GM13976 (cell line): ENCODE measurements at regions not wholly inside any gene's neighbourhood (a gene's known extent, or its start where the extent isn't known, plus 50 kb on each side); places are given as distances from the start of the nearest gene placed in this dataset.
A peak's percentile ranks its signal among the peaks of the same experiment; 100 is the strongest.

ENCODE experiments used
- DNase-seq: peaks from one replicate; pipeline ENCODE4 v3.0.0; 2012; ENCODE audit warnings: low spot score
- in situ Hi-C: fragments of 300-500 bp; cut with MboI; formaldehyde crosslinking; loops from one replicate; pipeline ENCODE4 v1.12.0; 2022; ENCODE audit warnings: low sequenced_read_pairs, mixed read lengths, inconsistent platforms; ENCODE audit not compliant: unreplicated experiment
- TF ChIP-seq, protein P1 (sequence below): IDR thresholded peaks from 2 replicates; pipeline ENCODE4 v1.5.1; 2012; ENCODE audit warnings: borderline replicate concordance, mild to moderate bottlenecking; ENCODE audit not compliant: insufficient read depth; ENCODE audit errors: extremely low read depth, missing control alignments, control extremely low read depth

DNA sequence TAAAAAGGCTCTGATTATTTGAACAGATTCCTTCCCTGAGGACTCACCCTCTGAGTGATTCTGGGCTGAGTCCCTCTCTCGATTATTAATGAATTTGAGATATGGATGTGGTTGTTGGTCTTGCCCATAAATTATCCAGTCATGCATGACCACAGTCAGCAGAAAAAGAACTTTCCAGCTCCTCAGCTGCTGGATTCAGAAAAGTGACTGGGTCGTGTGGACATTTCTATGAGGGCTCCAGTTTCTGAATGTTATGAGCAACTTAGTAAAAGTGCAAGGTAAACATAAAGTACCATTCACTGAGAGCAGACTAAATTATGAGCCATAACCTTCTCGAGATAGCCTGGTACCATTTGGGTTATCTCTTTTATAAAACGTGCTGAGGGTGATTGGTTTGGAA lies 100.1 kb upstream of the CLDN10 start:
- no peak for DNase-seq
- TF ChIP-seq, protein P1, sequence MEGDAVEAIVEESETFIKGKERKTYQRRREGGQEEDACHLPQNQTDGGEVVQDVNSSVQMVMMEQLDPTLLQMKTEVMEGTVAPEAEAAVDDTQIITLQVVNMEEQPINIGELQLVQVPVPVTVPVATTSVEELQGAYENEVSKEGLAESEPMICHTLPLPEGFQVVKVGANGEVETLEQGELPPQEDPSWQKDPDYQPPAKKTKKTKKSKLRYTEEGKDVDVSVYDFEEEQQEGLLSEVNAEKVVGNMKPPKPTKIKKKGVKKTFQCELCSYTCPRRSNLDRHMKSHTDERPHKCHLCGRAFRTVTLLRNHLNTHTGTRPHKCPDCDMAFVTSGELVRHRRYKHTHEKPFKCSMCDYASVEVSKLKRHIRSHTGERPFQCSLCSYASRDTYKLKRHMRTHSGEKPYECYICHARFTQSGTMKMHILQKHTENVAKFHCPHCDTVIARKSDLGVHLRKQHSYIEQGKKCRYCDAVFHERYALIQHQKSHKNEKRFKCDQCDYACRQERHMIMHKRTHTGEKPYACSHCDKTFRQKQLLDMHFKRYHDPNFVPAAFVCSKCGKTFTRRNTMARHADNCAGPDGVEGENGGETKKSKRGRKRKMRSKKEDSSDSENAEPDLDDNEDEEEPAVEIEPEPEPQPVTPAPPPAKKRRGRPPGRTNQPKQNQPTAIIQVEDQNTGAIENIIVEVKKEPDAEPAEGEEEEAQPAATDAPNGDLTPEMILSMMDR = no peak
- in situ Hi-C loops = no loop called here

DNA sequence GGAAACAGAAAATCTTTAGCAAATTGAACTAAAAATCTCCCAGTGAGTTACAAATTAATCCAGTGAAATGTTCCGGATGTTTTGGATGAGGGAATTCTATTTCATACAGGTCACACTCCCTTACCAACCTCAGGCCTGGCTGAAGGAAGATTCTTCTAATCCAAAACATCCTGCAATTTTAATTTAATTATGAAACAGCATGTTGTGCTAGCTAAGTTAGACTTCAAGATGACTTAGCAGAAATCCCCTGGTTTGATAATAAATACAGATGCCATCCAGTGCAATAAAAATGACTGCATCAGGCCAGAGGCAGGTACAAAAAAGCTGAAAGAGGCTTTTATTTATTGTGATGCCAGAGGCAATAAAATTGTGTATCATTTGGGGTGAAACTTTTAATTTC lies 96.7 kb upstream of the CLDN10 start:
- no peak for DNase-seq
- TF ChIP-seq, protein P1 = no peak
- in situ Hi-C loops = no loop called here

DNA sequence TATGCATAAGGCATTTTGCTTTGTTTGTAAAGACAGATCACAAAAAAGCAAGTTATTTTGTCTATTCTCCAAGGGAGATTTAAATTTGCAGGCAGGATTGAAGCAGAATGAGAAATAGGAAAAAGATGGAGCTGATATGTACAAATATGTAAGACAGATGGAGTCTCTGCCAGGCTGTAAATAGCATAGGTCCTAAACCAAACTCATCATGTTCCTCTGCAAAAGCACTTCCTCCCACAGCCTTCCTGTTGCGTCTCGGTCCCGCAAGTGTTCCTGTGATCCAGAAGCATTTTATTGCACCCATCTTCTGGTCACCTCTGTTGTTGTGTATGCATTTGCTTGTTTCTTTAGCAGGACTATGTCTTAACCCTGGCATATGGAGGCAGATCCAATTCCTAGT lies 95.7 kb upstream of the CLDN10 start:
- DNase-seq = no peak
- in situ Hi-C loops = no loop called here
- TF ChIP-seq, protein P1 = no peak

DNA sequence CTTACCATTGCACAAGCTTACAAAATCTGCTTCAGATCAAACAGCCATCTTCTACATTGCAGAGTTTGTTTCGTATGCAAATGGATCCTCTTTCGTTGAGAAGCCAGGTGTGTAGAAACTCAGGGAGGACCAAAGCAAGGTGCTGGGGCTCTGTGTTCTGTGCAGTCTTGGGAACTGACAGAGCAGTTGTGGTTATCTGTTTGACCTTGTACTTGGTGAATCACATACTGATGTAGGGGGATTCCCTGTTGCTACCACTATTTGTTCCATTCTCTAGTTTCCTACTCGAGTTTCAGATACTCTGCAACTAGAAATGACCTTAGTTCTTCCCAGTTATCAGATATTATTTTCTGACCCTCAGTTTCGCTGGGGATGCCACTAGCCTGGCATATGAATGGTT lies 95.2 kb upstream of the CLDN10 start:
- TF ChIP-seq, protein P1 = no peak
- DNase-seq = peak; percentile 71
- in situ Hi-C loops = no loop called here

DNA sequence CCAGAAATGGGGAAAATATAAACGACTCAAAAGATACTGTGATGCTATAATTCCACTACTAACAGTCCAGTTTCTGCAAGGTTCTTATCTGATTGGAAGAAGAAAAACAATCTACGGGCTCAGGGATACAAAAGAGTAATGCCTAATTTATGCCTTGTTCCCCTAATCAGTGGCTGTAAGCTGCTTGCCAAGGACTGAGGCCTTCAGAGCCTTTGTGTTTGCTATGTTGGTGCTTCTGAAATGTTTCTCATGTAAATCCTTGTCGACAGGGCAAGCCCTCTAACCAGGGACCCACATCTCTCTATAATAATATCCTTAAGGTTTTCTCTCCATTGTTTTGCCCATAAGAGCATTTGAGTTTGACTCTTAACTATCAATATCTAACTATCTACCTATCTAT lies 89.7 kb upstream of the CLDN10 start:
- TF ChIP-seq, protein P1 = no peak
- in situ Hi-C loops = no loop called here
- DNase-seq = no peak

DNA sequence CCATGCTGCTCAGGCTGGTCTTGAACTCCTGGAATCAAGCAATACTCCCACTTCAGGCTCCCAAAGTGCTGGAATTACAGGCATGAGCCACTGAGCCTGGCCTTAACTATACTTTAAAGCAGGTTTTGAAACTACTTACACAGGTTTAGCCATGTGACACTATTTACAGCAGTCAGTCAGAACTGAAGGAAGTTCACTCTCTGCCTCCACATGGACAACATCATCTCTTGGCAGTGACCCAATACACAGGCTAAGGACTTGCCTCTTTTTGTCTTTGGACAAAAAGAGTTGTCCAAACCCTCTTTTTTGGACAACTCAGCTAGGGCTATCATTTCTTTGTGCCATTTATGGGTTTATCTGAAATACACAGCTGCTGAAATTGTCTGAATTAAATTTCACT lies 89.0 kb upstream of the CLDN10 start:
- TF ChIP-seq, protein P1 = no peak
- in situ Hi-C loops = no loop called here
- no peak for DNase-seq

DNA sequence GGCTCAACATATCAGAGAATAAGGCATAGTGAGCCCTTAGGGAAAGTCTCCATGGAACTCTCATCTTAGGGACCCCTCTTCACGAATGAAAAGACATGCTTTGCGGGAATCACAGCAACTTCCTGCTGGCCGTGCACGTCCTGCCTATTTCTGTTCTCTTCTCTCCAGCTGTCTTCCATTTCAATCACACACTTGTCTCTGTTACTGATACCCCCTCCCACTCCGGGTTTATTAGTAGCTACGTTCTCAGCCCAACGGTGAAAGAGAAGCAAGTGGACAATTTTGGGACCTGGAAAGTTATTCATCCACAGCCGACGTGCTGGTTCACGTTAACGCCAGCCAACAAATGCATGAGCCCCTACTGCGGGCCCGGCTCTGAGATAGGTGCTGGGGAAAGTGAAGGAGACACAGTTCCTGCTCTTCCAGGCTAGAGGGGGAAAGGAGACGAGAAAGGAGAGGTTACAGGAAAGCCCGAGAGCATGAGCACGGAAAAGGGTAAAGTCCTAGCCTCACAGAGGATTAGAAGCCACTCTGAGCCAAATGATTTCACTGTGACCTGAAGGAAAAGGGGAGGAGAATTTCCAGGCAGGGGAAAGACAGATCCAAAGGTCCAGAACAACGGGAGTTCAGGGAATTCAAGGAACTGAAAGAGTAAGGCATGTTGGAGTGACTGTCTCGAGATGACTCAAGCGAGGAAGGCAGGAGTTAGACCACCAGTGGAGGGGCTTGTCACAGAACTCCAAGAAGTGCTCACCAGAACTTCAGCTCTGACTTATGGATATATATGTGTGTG lies 81.8 kb upstream of the CLDN10 start:
- in situ Hi-C loops = loop anchor here (10.0 kb wide), 1 partner anchor 276 kb away; no protein-coding TSS in a partner anchor
- no peak for DNase-seq
- TF ChIP-seq, protein P1 = no peak
